Calu3 (cell line): ENCODE measurements at regions not wholly inside any gene's neighbourhood (a gene's known extent, or its start where the extent isn't known, plus 50 kb on each side); places are given as distances from the start of the nearest gene placed in this dataset.
A peak's percentile ranks its signal among the peaks of the same experiment; 100 is the strongest.

ENCODE experiments used
- BruUV-seq: library from RNA; stranded (reverse); fragments of 400-500 nt; replicated peaks from 2 replicates; lab custom pipeline; 2021; lab: Mats Ljungman, UMichigan
- CTCF ChIA-PET: fragments of 300-600 bp; sonication (Branson Sonifier 250); formaldehyde crosslinking; loops from one replicate; lab custom pipeline; 2022; ENCODE audit warnings: antibody characterized with exemption; lab: Charles Lee
- DNase-seq: peaks from one replicate; pipeline ENCODE4 v3.0.0; 2022
- H3K27ac Mint-ChIP-seq: one replicate; pipeline ENCODE4 v1.8.0; 2022; ENCODE audit warnings: mixed read lengths; ENCODE audit not compliant: unreplicated experiment
- H3K27me3 Mint-ChIP-seq: one replicate; pipeline ENCODE4 v1.8.0; 2022; ENCODE audit warnings: mixed read lengths; ENCODE audit not compliant: unreplicated experiment
- H3K36me3 Mint-ChIP-seq: one replicate; pipeline ENCODE4 v1.8.0; 2022; ENCODE audit warnings: mild to moderate bottlenecking, moderate library complexity, mixed read lengths; ENCODE audit not compliant: insufficient read depth, unreplicated experiment
- H3K4me1 Mint-ChIP-seq: one replicate; pipeline ENCODE4 v1.8.0; 2022; ENCODE audit warnings: mild to moderate bottlenecking, low read depth, mixed read lengths; ENCODE audit not compliant: unreplicated experiment
- H3K4me3 Mint-ChIP-seq: one replicate; pipeline ENCODE4 v1.8.0; 2022; ENCODE audit warnings: mild to moderate bottlenecking, low read depth, moderate library complexity, mixed read lengths; ENCODE audit not compliant: unreplicated experiment
- H3K9me3 Mint-ChIP-seq: one replicate; pipeline ENCODE4 v1.8.0; 2022; ENCODE audit warnings: low read depth, mixed read lengths; ENCODE audit not compliant: unreplicated experiment
- CTCF ChIP-seq: fragments of 200-600 bp; IDR thresholded peaks from one replicate; pipeline ENCODE4 v1.8.0; 2022; ENCODE audit warnings: antibody characterized with exemption; ENCODE audit not compliant: unreplicated experiment
- intact Hi-C: fragments of 100-400 bp; cut with micrococcal nuclease; formaldehyde crosslinking; loops from one replicate; pipeline ENCODE4 v1.10.0; 2022; ENCODE audit not compliant: unreplicated experiment

- peaks cover 45% of the 10 kb centered on the region for H3K4me1 Mint-ChIP-seq
- intact Hi-C loops, result no loop called here
- no peak overlapping the region for H3K4me3 Mint-ChIP-seq
- no peaks in the 10 kb centered on the region for H3K9me3 Mint-ChIP-seq
- no peak overlapping the region for H3K27ac Mint-ChIP-seq
- no TSS peak for BruUV-seq
- DNase-seq, result no peak
- TF ChIP-seq CTCF, result no peak
- peaks cover 9% of the 10 kb centered on the region for H3K36me3 Mint-ChIP-seq
- CTCF ChIA-PET, result no interaction called here
- H3K27me3 Mint-ChIP-seq, result no peaks in the 10 kb centered on the region
Observed at GRCh38 chr6:113640051-113640450, 217.1 kb upstream of the MARCKS start.

GRCh38 chr6:113642001-113642713 is 215.0 kb upstream of the MARCKS start:
- CTCF ChIA-PET, result interaction anchor here (0.9 to 2.1 kb wide), 4 partner anchors 8 to 217 kb away, joined by 3 to 7 read pairs (median 4); no protein-coding TSS in a partner anchor
- Mint-ChIP-seq H3K36me3 (peaks cover 7% of the 10 kb centered on the region), H3K4me1 (peaks cover 31% of the 10 kb centered on the region), H3K27me3 (no peaks in the 10 kb centered on the region), H3K9me3 (no peaks in the 10 kb centered on the region), H3K4me3 (peak overlapping the region; percentile 15), H3K27ac (peak overlapping the region; percentile 84)
- no peak for TF ChIP-seq CTCF
- intact Hi-C loops, result no loop called here
- no peak for DNase-seq
- BruUV-seq, result no TSS peak

GRCh38 chr6:113642714-113643406 is 214.3 kb upstream of the MARCKS start:
- peak overlapping the region; percentile 84 for H3K27ac Mint-ChIP-seq
- CTCF ChIA-PET, result interaction anchor here (0.8 to 2.1 kb wide), 5 partner anchors 9 to 216 kb away, joined by 3 to 7 read pairs (median 4); no protein-coding TSS in a partner anchor
- peak overlapping the region; percentile 15 for H3K4me3 Mint-ChIP-seq
- intact Hi-C loops, result no loop called here
- peaks cover 27% of the 10 kb centered on the region for H3K4me1 Mint-ChIP-seq
- no TSS peak for BruUV-seq
- no peak for TF ChIP-seq CTCF
- no peaks in the 10 kb centered on the region for H3K9me3 Mint-ChIP-seq
- peaks cover 6% of the 10 kb centered on the region for H3K36me3 Mint-ChIP-seq
- peak; percentile 74 for DNase-seq
- H3K27me3 Mint-ChIP-seq, result no peaks in the 10 kb centered on the region

GRCh38 chr6:113643407-113643770 is 213.8 kb upstream of the MARCKS start:
- peak overlapping the region; percentile 15 for H3K4me3 Mint-ChIP-seq
- H3K4me1 Mint-ChIP-seq, result peaks cover 27% of the 10 kb centered on the region
- peaks cover 6% of the 10 kb centered on the region for H3K36me3 Mint-ChIP-seq
- peak overlapping the region; percentile 84 for H3K27ac Mint-ChIP-seq
- H3K9me3 Mint-ChIP-seq, result no peaks in the 10 kb centered on the region
- no peak for DNase-seq
- no peaks in the 10 kb centered on the region for H3K27me3 Mint-ChIP-seq
- intact Hi-C loops, result no loop called here
- no TSS peak for BruUV-seq
- TF ChIP-seq CTCF, result no peak
- CTCF ChIA-PET, result interaction anchor here (0.8 to 2.1 kb wide), 3 partner anchors 11 to 215 kb away, joined by 4 to 7 read pairs (median 6); no protein-coding TSS in a partner anchor
